ENCODE measurements at regions not wholly inside any gene's neighbourhood (a gene's known extent, or its start where the extent isn't known, plus 50 kb on each side); places are given as distances from the start of the nearest gene placed in this dataset.

DNA sequence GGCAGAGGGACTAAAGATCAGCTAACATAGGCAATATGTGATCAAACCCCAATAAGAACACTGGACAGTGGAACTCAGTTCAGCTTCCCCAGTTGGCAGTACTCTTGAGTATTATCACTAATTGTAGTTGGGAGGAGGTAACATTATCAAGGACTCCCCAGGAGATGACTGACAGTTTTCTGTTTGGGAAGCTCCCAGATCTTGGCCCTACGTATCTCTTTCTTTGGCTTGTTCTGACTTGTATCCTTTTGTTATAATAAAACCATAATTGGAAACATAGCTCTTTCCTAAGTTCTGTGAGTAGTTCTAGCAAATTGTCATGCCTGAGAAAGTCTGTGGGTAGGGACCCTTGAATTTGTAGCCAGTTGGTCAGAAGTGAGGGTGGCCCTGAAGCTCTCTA lies 316.4 kb downstream of the ZNF621 start:
- TF ChIP-seq EZH2 (IDR thresholded peaks at IDR 0.05): no peak
- TF ChIP-seq, protein P1, sequence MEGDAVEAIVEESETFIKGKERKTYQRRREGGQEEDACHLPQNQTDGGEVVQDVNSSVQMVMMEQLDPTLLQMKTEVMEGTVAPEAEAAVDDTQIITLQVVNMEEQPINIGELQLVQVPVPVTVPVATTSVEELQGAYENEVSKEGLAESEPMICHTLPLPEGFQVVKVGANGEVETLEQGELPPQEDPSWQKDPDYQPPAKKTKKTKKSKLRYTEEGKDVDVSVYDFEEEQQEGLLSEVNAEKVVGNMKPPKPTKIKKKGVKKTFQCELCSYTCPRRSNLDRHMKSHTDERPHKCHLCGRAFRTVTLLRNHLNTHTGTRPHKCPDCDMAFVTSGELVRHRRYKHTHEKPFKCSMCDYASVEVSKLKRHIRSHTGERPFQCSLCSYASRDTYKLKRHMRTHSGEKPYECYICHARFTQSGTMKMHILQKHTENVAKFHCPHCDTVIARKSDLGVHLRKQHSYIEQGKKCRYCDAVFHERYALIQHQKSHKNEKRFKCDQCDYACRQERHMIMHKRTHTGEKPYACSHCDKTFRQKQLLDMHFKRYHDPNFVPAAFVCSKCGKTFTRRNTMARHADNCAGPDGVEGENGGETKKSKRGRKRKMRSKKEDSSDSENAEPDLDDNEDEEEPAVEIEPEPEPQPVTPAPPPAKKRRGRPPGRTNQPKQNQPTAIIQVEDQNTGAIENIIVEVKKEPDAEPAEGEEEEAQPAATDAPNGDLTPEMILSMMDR (IDR thresholded peaks at IDR 0.05): no peak

All from neural progenitor cell (in vitro differentiated cells).